ENCODE measurements at regions not wholly inside any gene's neighbourhood (a gene's known extent, or its start where the extent isn't known, plus 50 kb on each side); places are given as distances from the start of the nearest gene placed in this dataset.

GRCh38 chr5:155274484-155274883 is 260.9 kb downstream of the KIF4B start:
- no peak overlapping the region for H3K4me3 ChIP-seq (ENCODE audit: low read depth, low read length)
- DNase-seq (ENCODE audit: low read depth): no peak
- no peak for TF ChIP-seq CTCF (IDR thresholded peaks at IDR 0.05; ENCODE audit: control insufficient read depth, extremely low read depth, insufficient read depth)

GRCh38 chr5:155275222-155275621 is 261.7 kb downstream of the KIF4B start:
- H3K4me3 ChIP-seq (ENCODE audit: low read depth, low read length): no peak overlapping the region
- no peak for DNase-seq (ENCODE audit: low read depth)
- no peak for TF ChIP-seq CTCF (IDR thresholded peaks at IDR 0.05; ENCODE audit: control insufficient read depth, extremely low read depth, insufficient read depth)

GRCh38 chr5:155276231-155276630 is 262.7 kb downstream of the KIF4B start:
- DNase-seq (ENCODE audit: low read depth): no peak
- H3K4me3 ChIP-seq (ENCODE audit: low read depth, low read length): no peak overlapping the region
- TF ChIP-seq CTCF (IDR thresholded peaks at IDR 0.05; ENCODE audit: control insufficient read depth, extremely low read depth, insufficient read depth): no peak

GRCh38 chr5:155278532-155278931 is 265.0 kb downstream of the KIF4B start:
- TF ChIP-seq CTCF (IDR thresholded peaks at IDR 0.05; ENCODE audit: control insufficient read depth, extremely low read depth, insufficient read depth): no peak
- no peak for DNase-seq (ENCODE audit: low read depth)
- H3K4me3 ChIP-seq (ENCODE audit: low read depth, low read length): no peak overlapping the region

GRCh38 chr5:155282503-155283107 is 269.1 kb downstream of the KIF4B start:
- H3K4me3 ChIP-seq (ENCODE audit: low read depth, low read length): no peak overlapping the region
- no peak for TF ChIP-seq CTCF (IDR thresholded peaks at IDR 0.05; ENCODE audit: control insufficient read depth, extremely low read depth, insufficient read depth)
- no peak for DNase-seq (ENCODE audit: low read depth)

- DNase-seq (ENCODE audit: low read depth): no peak
- TF ChIP-seq CTCF (IDR thresholded peaks at IDR 0.05; ENCODE audit: control insufficient read depth, extremely low read depth, insufficient read depth): no peak
- H3K4me3 ChIP-seq (ENCODE audit: low read depth, low read length): no peak overlapping the region
Observed at GRCh38 chr5:155285706-155286105, 272.2 kb downstream of the KIF4B start.

- H3K4me3 ChIP-seq (ENCODE audit: low read depth, low read length): no peak overlapping the region
- DNase-seq (ENCODE audit: low read depth): no peak
- TF ChIP-seq CTCF (IDR thresholded peaks at IDR 0.05; ENCODE audit: control insufficient read depth, extremely low read depth, insufficient read depth): no peak
Observed at GRCh38 chr5:155290937-155291336, 277.4 kb downstream of the KIF4B start.

All from LNCaP clone FGC (cell line).